ENCODE measurements at regions not wholly inside any gene's neighbourhood (a gene's known extent, or its start where the extent isn't known, plus 50 kb on each side); places are given as distances from the start of the nearest gene placed in this dataset.

DNA sequence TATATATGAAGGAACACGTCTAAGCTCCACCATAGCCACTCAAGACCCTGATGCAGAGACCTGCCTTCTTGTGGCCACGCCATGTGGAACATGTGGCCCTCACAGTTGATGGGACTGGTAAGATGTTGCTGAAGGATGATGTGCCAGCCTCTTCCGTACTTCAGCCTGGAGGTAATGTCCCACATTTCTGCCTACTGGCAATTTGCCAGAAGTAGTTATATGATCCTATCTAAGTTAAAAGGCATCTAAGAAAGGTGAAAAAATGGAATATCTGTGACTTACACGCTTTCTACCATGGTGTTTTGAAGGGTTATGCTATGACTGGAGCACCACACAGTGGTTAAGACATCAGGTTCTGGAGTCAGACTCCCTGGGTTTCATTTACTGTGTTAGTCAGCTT, 948.7 kb upstream of the GHITM start:
- Histone ChIP-seq H3K36me3 (ENCODE audit: control insufficient read depth in 5 of 5, insufficient read depth in 5 of 5, low read length in 5 of 5) (no peaks in the 10 kb centered on the region), H3K9ac (ENCODE audit: low read length in 5 of 5) (no peak overlapping the region), H3K27ac (ENCODE audit: low read depth, low read length) (no peak overlapping the region), H3K4me1 (ENCODE audit: control insufficient read depth in 5 of 5, insufficient read depth in 5 of 5, low read length in 5 of 5) (no peaks in the 10 kb centered on the region), H3K4me3 (ENCODE audit: low read depth in 1 of 5, low read length in 5 of 5) (no peak overlapping the region), H3K27me3 (ENCODE audit: control insufficient read depth in 5 of 5, insufficient read depth in 4 of 5, low read length in 5 of 5) (no peaks in the 10 kb centered on the region), H3K9me3 (ENCODE audit: control insufficient read depth in 5 of 5, low read length in 5 of 5) (no peaks in the 10 kb centered on the region)

DNA sequence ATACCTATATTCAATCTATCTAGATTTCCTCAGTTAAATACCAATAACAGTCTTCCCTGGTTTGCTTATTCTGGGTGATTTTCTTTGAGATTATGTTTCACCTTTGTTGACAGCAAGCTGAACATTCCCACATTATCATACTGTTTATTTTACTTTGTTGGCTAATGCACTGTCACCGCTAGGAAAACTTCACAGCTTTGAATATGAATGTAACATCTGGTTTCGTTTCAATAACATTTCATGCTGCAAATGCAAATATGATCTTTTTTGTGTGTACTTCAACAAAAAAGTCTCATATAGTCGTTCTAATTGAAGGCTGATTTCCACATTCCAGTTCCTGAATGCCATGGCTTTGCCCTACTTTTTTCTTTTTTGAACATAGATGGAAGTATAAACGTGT, 946.3 kb upstream of the GHITM start:
- no peaks in the 10 kb centered on the region for H3K9me3 ChIP-seq (ENCODE audit: control insufficient read depth in 5 of 5, low read length in 5 of 5)
- H3K4me3 ChIP-seq (ENCODE audit: low read depth in 1 of 5, low read length in 5 of 5) = no peak overlapping the region
- no peaks in the 10 kb centered on the region for H3K27me3 ChIP-seq (ENCODE audit: control insufficient read depth in 5 of 5, insufficient read depth in 4 of 5, low read length in 5 of 5)
- H3K4me1 ChIP-seq (ENCODE audit: control insufficient read depth in 5 of 5, insufficient read depth in 5 of 5, low read length in 5 of 5) = no peaks in the 10 kb centered on the region
- no peak overlapping the region for H3K9ac ChIP-seq (ENCODE audit: low read length in 5 of 5)
- H3K27ac ChIP-seq (ENCODE audit: low read depth, low read length) = no peak overlapping the region
- H3K36me3 ChIP-seq (ENCODE audit: control insufficient read depth in 5 of 5, insufficient read depth in 5 of 5, low read length in 5 of 5) = no peaks in the 10 kb centered on the region

DNA sequence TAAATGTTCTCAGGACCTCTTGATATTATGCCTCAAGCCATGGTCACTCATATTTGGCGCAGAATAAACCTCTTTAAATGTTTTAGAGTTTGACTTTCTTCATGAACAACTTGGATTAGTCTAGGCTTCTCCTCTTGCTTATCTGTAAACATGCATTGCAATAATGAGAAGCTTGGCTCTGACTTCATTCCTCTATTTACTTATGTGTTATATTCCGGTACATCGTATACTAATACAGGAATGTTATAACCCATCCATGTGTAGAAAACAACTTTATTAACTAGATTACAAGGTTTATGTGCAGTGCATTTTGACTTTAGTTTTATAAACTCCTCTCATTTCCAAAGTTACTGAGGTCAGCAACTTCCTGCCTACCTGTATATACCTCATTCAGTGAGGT, 944.3 kb upstream of the GHITM start:
- no peak overlapping the region for H3K9ac ChIP-seq (ENCODE audit: low read length in 5 of 5)
- H3K36me3 ChIP-seq (ENCODE audit: control insufficient read depth in 5 of 5, insufficient read depth in 5 of 5, low read length in 5 of 5) = no peaks in the 10 kb centered on the region
- no peak overlapping the region for H3K27ac ChIP-seq (ENCODE audit: low read depth, low read length)
- no peaks in the 10 kb centered on the region for H3K27me3 ChIP-seq (ENCODE audit: control insufficient read depth in 5 of 5, insufficient read depth in 4 of 5, low read length in 5 of 5)
- H3K4me1 ChIP-seq (ENCODE audit: control insufficient read depth in 5 of 5, insufficient read depth in 5 of 5, low read length in 5 of 5) = no peaks in the 10 kb centered on the region
- no peaks in the 10 kb centered on the region for H3K9me3 ChIP-seq (ENCODE audit: control insufficient read depth in 5 of 5, low read length in 5 of 5)
- no peak overlapping the region for H3K4me3 ChIP-seq (ENCODE audit: low read depth in 1 of 5, low read length in 5 of 5)

DNA sequence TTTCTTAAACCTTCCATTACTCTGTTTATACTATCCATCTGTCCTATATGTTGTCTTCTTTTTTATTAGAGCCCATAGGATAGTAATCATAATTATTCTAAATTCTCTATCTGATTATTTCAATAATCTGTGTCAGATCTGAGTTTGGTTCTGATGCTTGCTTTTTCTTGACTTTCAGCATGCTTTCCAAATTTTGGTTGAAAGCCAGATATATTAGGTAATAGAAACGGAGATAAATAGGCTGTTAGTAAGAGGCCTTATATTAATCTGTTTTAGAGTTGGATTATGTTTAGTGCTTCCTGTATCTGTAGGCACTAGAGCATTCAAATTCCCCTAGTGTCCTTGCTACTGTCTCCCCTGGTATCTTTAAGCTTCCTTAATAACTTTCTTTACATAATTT, 939.9 kb upstream of the GHITM start:
- Histone ChIP-seq H3K9ac (ENCODE audit: low read length in 5 of 5) (no peak overlapping the region), H3K4me1 (ENCODE audit: control insufficient read depth in 5 of 5, insufficient read depth in 5 of 5, low read length in 5 of 5) (no peaks in the 10 kb centered on the region)

GRCh38 chr10:83205861-83206260, 933.4 kb upstream of the GHITM start:
- Histone ChIP-seq H3K9me3 (ENCODE audit: control insufficient read depth in 5 of 5, low read length in 5 of 5) (peaks cover 0 to 3% (median 0%) of the 10 kb centered on the region in 5 donors), H3K36me3 (ENCODE audit: control insufficient read depth in 5 of 5, insufficient read depth in 5 of 5, low read length in 5 of 5) (no peaks in the 10 kb centered on the region), H3K27me3 (ENCODE audit: control insufficient read depth in 5 of 5, insufficient read depth in 4 of 5, low read length in 5 of 5) (no peaks in the 10 kb centered on the region), H3K27ac (ENCODE audit: low read depth, low read length) (no peak overlapping the region), H3K4me3 (ENCODE audit: low read depth in 1 of 5, low read length in 5 of 5) (no peak overlapping the region), H3K9ac (ENCODE audit: low read length in 5 of 5) (no peak overlapping the region), H3K4me1 (ENCODE audit: control insufficient read depth in 5 of 5, insufficient read depth in 5 of 5, low read length in 5 of 5) (no peaks in the 10 kb centered on the region)

More for the DNA sequence above, 939.9 kb upstream of the GHITM start:
- H3K4me3 ChIP-seq (ENCODE audit: low read depth in 1 of 5, low read length in 5 of 5) = no peak overlapping the region
- H3K36me3 ChIP-seq (ENCODE audit: control insufficient read depth in 5 of 5, insufficient read depth in 5 of 5, low read length in 5 of 5) = no peaks in the 10 kb centered on the region
- no peak overlapping the region for H3K27ac ChIP-seq (ENCODE audit: low read depth, low read length)
- peaks cover 0 to 3% (median 0%) of the 10 kb centered on the region in 5 donors for H3K9me3 ChIP-seq (ENCODE audit: control insufficient read depth in 5 of 5, low read length in 5 of 5)
- H3K27me3 ChIP-seq (ENCODE audit: control insufficient read depth in 5 of 5, insufficient read depth in 4 of 5, low read length in 5 of 5) = no peaks in the 10 kb centered on the region

GRCh38 chr10:83212632-83213334, 926.5 kb upstream of the GHITM start:
- no peak overlapping the region for H3K4me3 ChIP-seq (ENCODE audit: low read depth in 1 of 5, low read length in 5 of 5)

DNA sequence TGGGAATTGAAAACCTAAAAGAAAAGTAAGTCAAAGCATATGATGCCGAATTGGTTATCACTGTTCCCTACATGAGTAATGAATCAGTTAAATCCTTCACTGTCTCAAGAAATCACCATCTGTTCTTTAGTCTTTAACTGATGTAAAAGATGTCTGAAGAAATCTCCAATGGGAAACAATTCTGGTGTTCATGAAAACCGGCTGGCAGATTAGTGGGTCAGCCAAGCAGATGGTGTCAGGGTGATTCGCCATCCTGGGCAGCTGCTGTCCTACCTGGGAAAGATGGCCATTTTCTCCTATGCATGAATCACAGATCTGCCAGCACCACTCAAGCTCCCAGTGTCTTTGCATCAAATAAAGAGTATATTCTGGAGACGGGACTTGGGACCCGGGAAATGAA, 925.2 kb upstream of the GHITM start:
- Histone ChIP-seq H3K27me3 (ENCODE audit: control insufficient read depth in 5 of 5, insufficient read depth in 4 of 5, low read length in 5 of 5) (no peaks in the 10 kb centered on the region), H3K4me1 (ENCODE audit: control insufficient read depth in 5 of 5, insufficient read depth in 5 of 5, low read length in 5 of 5) (no peaks in the 10 kb centered on the region), H3K4me3 (ENCODE audit: low read depth in 1 of 5, low read length in 5 of 5) (no peak overlapping the region), H3K36me3 (ENCODE audit: control insufficient read depth in 5 of 5, insufficient read depth in 5 of 5, low read length in 5 of 5) (no peaks in the 10 kb centered on the region), H3K9ac (ENCODE audit: low read length in 5 of 5) (no peak overlapping the region), H3K9me3 (ENCODE audit: control insufficient read depth in 5 of 5, low read length in 5 of 5) (no peaks in the 10 kb centered on the region), H3K27ac (ENCODE audit: low read depth, low read length) (no peak overlapping the region)

More at GRCh38 chr10:83212632-83213334, 926.5 kb upstream of the GHITM start:
- H3K9ac ChIP-seq (ENCODE audit: low read length in 5 of 5) = no peak overlapping the region
- H3K27ac ChIP-seq (ENCODE audit: low read depth, low read length) = no peak overlapping the region
- H3K36me3 ChIP-seq (ENCODE audit: control insufficient read depth in 5 of 5, insufficient read depth in 5 of 5, low read length in 5 of 5) = no peaks in the 10 kb centered on the region
- H3K27me3 ChIP-seq (ENCODE audit: control insufficient read depth in 5 of 5, insufficient read depth in 4 of 5, low read length in 5 of 5) = no peaks in the 10 kb centered on the region
- H3K4me1 ChIP-seq (ENCODE audit: control insufficient read depth in 5 of 5, insufficient read depth in 5 of 5, low read length in 5 of 5) = no peaks in the 10 kb centered on the region
- no peaks in the 10 kb centered on the region for H3K9me3 ChIP-seq (ENCODE audit: control insufficient read depth in 5 of 5, low read length in 5 of 5)

GRCh38 chr10:83218205-83218604, 921.1 kb upstream of the GHITM start:
- Histone ChIP-seq H3K9me3 (ENCODE audit: control insufficient read depth in 5 of 5, low read length in 5 of 5) (no peaks in the 10 kb centered on the region), H3K9ac (ENCODE audit: low read length in 5 of 5) (no peak overlapping the region), H3K27ac (ENCODE audit: low read depth, low read length) (no peak overlapping the region), H3K4me3 (ENCODE audit: low read depth in 1 of 5, low read length in 5 of 5) (no peak overlapping the region), H3K4me1 (ENCODE audit: control insufficient read depth in 5 of 5, insufficient read depth in 5 of 5, low read length in 5 of 5) (no peaks in the 10 kb centered on the region), H3K36me3 (ENCODE audit: control insufficient read depth in 5 of 5, insufficient read depth in 5 of 5, low read length in 5 of 5) (no peaks in the 10 kb centered on the region), H3K27me3 (ENCODE audit: control insufficient read depth in 5 of 5, insufficient read depth in 4 of 5, low read length in 5 of 5) (no peaks in the 10 kb centered on the region)

- H3K36me3 ChIP-seq (ENCODE audit: control insufficient read depth in 5 of 5, insufficient read depth in 5 of 5, low read length in 5 of 5) = no peaks in the 10 kb centered on the region
- H3K27ac ChIP-seq (ENCODE audit: low read depth, low read length) = no peak overlapping the region
- H3K9ac ChIP-seq (ENCODE audit: low read length in 5 of 5) = no peak overlapping the region
- H3K4me1 ChIP-seq (ENCODE audit: control insufficient read depth in 5 of 5, insufficient read depth in 5 of 5, low read length in 5 of 5) = no peaks in the 10 kb centered on the region
- H3K4me3 ChIP-seq (ENCODE audit: low read depth in 1 of 5, low read length in 5 of 5) = no peak overlapping the region
- no peaks in the 10 kb centered on the region for H3K9me3 ChIP-seq (ENCODE audit: control insufficient read depth in 5 of 5, low read length in 5 of 5)
- no peaks in the 10 kb centered on the region for H3K27me3 ChIP-seq (ENCODE audit: control insufficient read depth in 5 of 5, insufficient read depth in 4 of 5, low read length in 5 of 5)
Observed at GRCh38 chr10:83222300-83222699, 917.0 kb upstream of the GHITM start.

GRCh38 chr10:83222832-83223742, 916.2 kb upstream of the GHITM start:
- H3K4me3 ChIP-seq (ENCODE audit: low read depth in 1 of 5, low read length in 5 of 5) = no peak overlapping the region
- no peaks in the 10 kb centered on the region for H3K36me3 ChIP-seq (ENCODE audit: control insufficient read depth in 5 of 5, insufficient read depth in 5 of 5, low read length in 5 of 5)
- no peak overlapping the region for H3K9ac ChIP-seq (ENCODE audit: low read length in 5 of 5)
- no peaks in the 10 kb centered on the region for H3K9me3 ChIP-seq (ENCODE audit: control insufficient read depth in 5 of 5, low read length in 5 of 5)
- H3K27ac ChIP-seq (ENCODE audit: low read depth, low read length) = no peak overlapping the region
- H3K4me1 ChIP-seq (ENCODE audit: control insufficient read depth in 5 of 5, insufficient read depth in 5 of 5, low read length in 5 of 5) = no peaks in the 10 kb centered on the region
- no peaks in the 10 kb centered on the region for H3K27me3 ChIP-seq (ENCODE audit: control insufficient read depth in 5 of 5, insufficient read depth in 4 of 5, low read length in 5 of 5)

Measured in subcutaneous abdominal adipose tissue (tissue), 5 donors.